Nephron (organoid): ENCODE measurements at regions not wholly inside any gene's neighbourhood (a gene's known extent, or its start where the extent isn't known, plus 50 kb on each side); places are given as distances from the start of the nearest gene placed in this dataset.
A peak's percentile ranks its signal among the peaks of the same experiment; 100 is the strongest.

ENCODE experiments used
- H3K27ac Mint-ChIP-seq, 3 experiments: 2 replicates each; pipeline ENCODE4 v1.8.0; 2020; ENCODE audit warnings: mixed read lengths in 3 of 3, mild to moderate bottlenecking in 2 of 3, moderate library complexity in 1 of 3
- H3K27me3 Mint-ChIP-seq: 2 replicates; pipeline ENCODE4 v1.8.0; 2021; ENCODE audit warnings: low read depth, mild to moderate bottlenecking, moderate library complexity, mixed read lengths
- H3K36me3 Mint-ChIP-seq: 2 replicates; pipeline ENCODE4 v1.8.0; 2020; ENCODE audit warnings: low read depth, mixed read lengths
- H3K4me1 Mint-ChIP-seq: 2 replicates; pipeline ENCODE4 v1.8.0; 2020; ENCODE audit warnings: mixed read lengths
- H3K4me3 Mint-ChIP-seq, 3 experiments: 2 replicates each; pipeline ENCODE4 v1.8.0; 2020; ENCODE audit warnings: mild to moderate bottlenecking in 3 of 3, mixed read lengths in 3 of 3, moderate library complexity in 2 of 3
- H3K9me3 Mint-ChIP-seq: 2 replicates; pipeline ENCODE4 v1.8.0; 2020; ENCODE audit warnings: mixed read lengths
- CTCF ChIP-seq, 3 experiments: fragments of 200-600 bp; sonication (generic); IDR thresholded peaks; one replicate each; pipeline ENCODE4 v1.5.0; 2021; ENCODE audit warnings: antibody characterized with exemption in 3 of 3; ENCODE audit not compliant: unreplicated experiment in 3 of 3

- Mint-ChIP-seq H3K27me3 (no peaks in the 10 kb centered on the region), H3K9me3 (no peaks in the 10 kb centered on the region), H3K4me3 (no peak overlapping the region), H3K4me1 (peaks cover 8% of the 10 kb centered on the region), H3K36me3 (no peaks in the 10 kb centered on the region), H3K27ac (no peak overlapping the region)
- TF ChIP-seq CTCF (IDR thresholded peaks at IDR 0.05; ENCODE audit: unreplicated experiment in 3 of 3): no peak
Observed at GRCh38 chr5:74281166-74281565, 359.4 kb downstream of the ENC1 start.

GRCh38 chr5:74280306-74280705 is 360.2 kb downstream of the ENC1 start:
- H3K4me3 Mint-ChIP-seq: no peak overlapping the region
- TF ChIP-seq CTCF (IDR thresholded peaks at IDR 0.05; ENCODE audit: unreplicated experiment in 3 of 3): no peak
- H3K9me3 Mint-ChIP-seq: no peaks in the 10 kb centered on the region
- no peaks in the 10 kb centered on the region for H3K27me3 Mint-ChIP-seq
- peaks cover 12% of the 10 kb centered on the region for H3K4me1 Mint-ChIP-seq
- no peak overlapping the region for H3K27ac Mint-ChIP-seq
- no peaks in the 10 kb centered on the region for H3K36me3 Mint-ChIP-seq

- H3K4me1 Mint-ChIP-seq: peaks cover 23% of the 10 kb centered on the region
- no peak overlapping the region for H3K4me3 Mint-ChIP-seq
- H3K27ac Mint-ChIP-seq: no peak overlapping the region
- peaks cover under 1% of the 10 kb centered on the region for H3K27me3 Mint-ChIP-seq
- TF ChIP-seq CTCF (IDR thresholded peaks at IDR 0.05; ENCODE audit: unreplicated experiment in 3 of 3): no peak
- no peaks in the 10 kb centered on the region for H3K9me3 Mint-ChIP-seq
- no peaks in the 10 kb centered on the region for H3K36me3 Mint-ChIP-seq
Observed at GRCh38 chr5:74279244-74279643, 361.3 kb downstream of the ENC1 start.

- peaks cover 5% of the 10 kb centered on the region for H3K27me3 Mint-ChIP-seq
- peaks cover 38% of the 10 kb centered on the region for H3K4me1 Mint-ChIP-seq
- H3K27ac Mint-ChIP-seq: peak overlapping the region in 2 of 3 experiments; percentile 44 to 79
- H3K36me3 Mint-ChIP-seq: no peaks in the 10 kb centered on the region
- H3K9me3 Mint-ChIP-seq: no peaks in the 10 kb centered on the region
- H3K4me3 Mint-ChIP-seq: no peak overlapping the region
- TF ChIP-seq CTCF (IDR thresholded peaks at IDR 0.05; ENCODE audit: unreplicated experiment in 3 of 3): no peak
Observed at GRCh38 chr5:74277418-74277817, 363.1 kb downstream of the ENC1 start.

GRCh38 chr5:74275171-74275992 is 365.1 kb downstream of the ENC1 start:
- TF ChIP-seq CTCF (IDR thresholded peaks at IDR 0.05; ENCODE audit: unreplicated experiment in 3 of 3): no peak
- Mint-ChIP-seq H3K27ac (peak overlapping the region; percentile 90 to 96 (median 95)), H3K4me1 (peaks cover 49% of the 10 kb centered on the region), H3K27me3 (peaks cover 5% of the 10 kb centered on the region), H3K9me3 (no peaks in the 10 kb centered on the region), H3K36me3 (no peaks in the 10 kb centered on the region), H3K4me3 (no peak overlapping the region)

- no peak overlapping the region for H3K4me3 Mint-ChIP-seq
- H3K27me3 Mint-ChIP-seq: peaks cover 5% of the 10 kb centered on the region
- H3K36me3 Mint-ChIP-seq: no peaks in the 10 kb centered on the region
- peaks cover 51% of the 10 kb centered on the region for H3K4me1 Mint-ChIP-seq
- peak overlapping the region; percentile 90 to 96 (median 95) for H3K27ac Mint-ChIP-seq
- TF ChIP-seq CTCF (IDR thresholded peaks at IDR 0.05; ENCODE audit: unreplicated experiment in 3 of 3): no peak
- H3K9me3 Mint-ChIP-seq: no peaks in the 10 kb centered on the region
Observed at GRCh38 chr5:74274326-74274725, 366.2 kb downstream of the ENC1 start.
